Liver (tissue), 8 donors: ENCODE measurements at regions not wholly inside any gene's neighbourhood (a gene's known extent, or its start where the extent isn't known, plus 50 kb on each side); places are given as distances from the start of the nearest gene placed in this dataset.
A peak's percentile ranks its signal among the peaks of the same experiment; 100 is the strongest.

Experiments used
- DNase-seq: peaks from one replicate; pipeline ENCODE4 v3.0.0-alpha.2; 2017; ENCODE audit warnings: low spot score
- H3K27ac ChIP-seq, 2 donors: one replicate each; pipeline ENCODE4 v1.7.0; 2013; ENCODE audit warnings: inconsistent platforms in 2 of 2, low read length in 2 of 2, control low read depth in 1 of 2, low read depth in 1 of 2, mild to moderate bottlenecking in 1 of 2
- H3K27me3 ChIP-seq, 4 donors: one replicate each; pipeline versions ENCODE4 v1.6.1 to v1.7.0; 2013; ENCODE audit warnings: low read length in 3 of 4, inconsistent platforms in 1 of 4, mild to moderate bottlenecking in 1 of 4, moderate library complexity in 1 of 4; ENCODE audit not compliant: control insufficient read depth in 4 of 4, insufficient read depth in 4 of 4
- H3K36me3 ChIP-seq, 4 donors: one replicate each; pipeline versions ENCODE4 v1.6.1 to v1.7.0; 2013; ENCODE audit warnings: low read length in 3 of 4, mild to moderate bottlenecking in 3 of 4, low read depth in 1 of 4, moderate library complexity in 1 of 4; ENCODE audit not compliant: control insufficient read depth in 4 of 4, insufficient read depth in 3 of 4
- H3K4me1 ChIP-seq, 4 donors: one replicate each; pipeline versions ENCODE4 v1.6.1 to v1.7.0; 2013; ENCODE audit warnings: low read length in 3 of 4, mild to moderate bottlenecking in 3 of 4, moderate library complexity in 1 of 4; ENCODE audit not compliant: control insufficient read depth in 4 of 4, insufficient read depth in 4 of 4
- H3K4me3 ChIP-seq, 3 donors: one replicate each; pipeline versions ENCODE4 v1.6.1 to v1.7.0; 2013; ENCODE audit warnings: low read length in 3 of 3, control low read depth in 1 of 3, low read depth in 1 of 3, mild to moderate bottlenecking in 1 of 3
- H3K9ac ChIP-seq, 2 donors: one replicate each; pipeline ENCODE4 v1.7.0; 2013; ENCODE audit warnings: low read length in 2 of 2, mild to moderate bottlenecking in 2 of 2, moderate library complexity in 2 of 2, control low read depth in 1 of 2, low read depth in 1 of 2
- H3K9me3 ChIP-seq, 4 donors: one replicate each; pipeline versions ENCODE4 v1.6.1 to v1.7.0; 2013; ENCODE audit warnings: low read length in 3 of 4; ENCODE audit not compliant: control insufficient read depth in 4 of 4
- EGR1 ChIP-seq, 2 donors: IDR thresholded peaks; 2 replicates each; pipeline ENCODE4 v1.6.1; 2016 to 2018; ENCODE audit warnings: antibody characterized with exemption in 2 of 2, low read depth in 2 of 2
- FOXA2 ChIP-seq: IDR thresholded peaks from 2 replicates; pipeline ENCODE4 v1.6.1; 2016; ENCODE audit warnings: antibody characterized with exemption
- GABPA ChIP-seq, 2 donors: IDR thresholded peaks in 1 of 2; conservative IDR thresholded peaks in 1 of 2; 2 replicates each; pipeline ENCODE4 v1.6.1; 2016; ENCODE audit warnings: antibody characterized with exemption in 2 of 2, mild to moderate bottlenecking in 1 of 2, moderate library complexity in 1 of 2
- HNF4G ChIP-seq: IDR thresholded peaks from 2 replicates; pipeline ENCODE4 v1.6.1; 2016; ENCODE audit warnings: antibody characterized with exemption
- JUND ChIP-seq, 2 donors: IDR thresholded peaks; 2 replicates each; pipeline ENCODE4 v1.6.1; 2016; ENCODE audit warnings: antibody characterized with exemption in 2 of 2
- NR2F2 ChIP-seq: IDR thresholded peaks from 2 replicates; pipeline ENCODE4 v1.6.1; 2016; ENCODE audit warnings: antibody characterized with exemption
- RAD21 ChIP-seq, 2 donors: IDR thresholded peaks; 2 replicates each; pipeline ENCODE4 v1.6.1; 2016; ENCODE audit warnings: antibody characterized with exemption in 2 of 2, mild to moderate bottlenecking in 2 of 2
- RXRA ChIP-seq, 2 donors: IDR thresholded peaks; 2 replicates each; pipeline ENCODE4 v1.6.1; 2017 to 2018; ENCODE audit warnings: antibody characterized with exemption in 2 of 2, mild to moderate bottlenecking in 1 of 2
- SP1 ChIP-seq: IDR thresholded peaks from 2 replicates; pipeline ENCODE4 v1.6.1; 2018; ENCODE audit warnings: antibody characterized with exemption, mild to moderate bottlenecking
- TAF1 ChIP-seq: conservative IDR thresholded peaks from 2 replicates; pipeline ENCODE4 v1.6.1; 2016; ENCODE audit warnings: antibody characterized with exemption, mild to moderate bottlenecking
- YY1 ChIP-seq: IDR thresholded peaks from 2 replicates; pipeline ENCODE4 v1.6.1; 2016; ENCODE audit warnings: antibody characterized with exemption, mild to moderate bottlenecking
- ZBTB33 ChIP-seq: IDR thresholded peaks from 2 replicates; pipeline ENCODE4 v1.6.1; 2016; ENCODE audit warnings: antibody characterized with exemption
- WGBS: extraction: QIAGEN DNeasy Blood & Tissue Kit; methylation state at CpG from one replicate; pipeline ENCODE4 v1.1.7; 2013; 5-methylcytosine and 5-hydroxymethylcytosine counted together
- TF ChIP-seq, protein P1 (sequence below): fragments of 150-350 bp; IDR thresholded peaks from 2 replicates; pipeline ENCODE4 v1.5.1; 2017; ENCODE audit warnings: improper control_type of control experiment, low read depth, low read length; ENCODE audit not compliant: missing input control
- TF ChIP-seq, protein P2 (sequence below): IDR thresholded peaks from 2 replicates; pipeline ENCODE4 v1.6.1; 2016; ENCODE audit warnings: antibody characterized with exemption
- TF ChIP-seq, protein P3 (sequence below): IDR thresholded peaks from 2 replicates; pipeline ENCODE4 v1.6.1; 2016; ENCODE audit warnings: antibody characterized with exemption, mild to moderate bottlenecking
- donor health status: healthy.
- donor health status: healthy.
- donor health status: healthy.
- donor health status: healthy.
- donor health status: healthy.

DNA sequence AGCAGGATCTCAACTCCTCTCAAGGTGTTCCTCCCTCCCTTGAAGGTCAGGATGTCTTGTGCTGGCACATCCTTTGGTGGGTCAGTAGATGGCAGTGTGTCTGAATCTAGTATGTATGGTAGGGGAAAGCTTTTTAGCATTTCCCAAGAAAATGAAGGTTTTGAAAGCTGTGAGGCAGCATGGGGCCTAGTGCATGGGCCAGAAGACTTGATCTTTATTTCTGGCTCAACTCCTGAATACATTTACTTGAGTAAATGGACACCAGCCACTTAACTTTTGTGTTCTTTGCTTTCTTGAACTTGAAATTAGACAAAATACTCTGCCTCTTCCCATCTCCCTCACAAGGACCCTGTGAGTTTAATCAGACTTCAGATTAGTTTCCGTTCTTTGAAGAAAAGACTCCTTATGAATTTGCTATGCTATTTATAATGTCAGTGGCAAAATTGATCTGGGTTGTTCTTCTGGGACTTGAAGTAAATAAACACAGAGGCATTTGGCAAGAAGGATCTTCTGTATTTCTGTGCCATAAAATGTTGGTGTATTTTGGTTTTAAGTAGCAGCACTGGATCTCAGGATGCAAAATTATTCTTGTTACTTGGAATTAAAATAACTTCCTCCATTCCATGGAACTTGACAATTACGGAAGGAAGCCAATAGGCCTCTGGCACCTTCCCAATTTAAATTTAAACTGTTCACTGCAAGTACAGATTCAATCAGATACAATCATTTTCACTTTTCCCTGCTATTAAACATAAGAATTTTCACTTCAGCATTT is 288.8 kb downstream of the CASP12 start:
- no peak for DNase-seq
- 48% methylated on average over 2 of the region's 2 CpGs for WGBS
- no peak overlapping the region for H3K4me3 ChIP-seq
- no peaks in the 10 kb centered on the region for H3K4me1 ChIP-seq
- H3K36me3 ChIP-seq: no peaks in the 10 kb centered on the region
- H3K9ac ChIP-seq: no peak overlapping the region
- TF ChIP-seq EGR1 (IDR thresholded peaks at IDR 0.05; ENCODE audit: low read depth in 2 of 2) (no peak), RAD21 (IDR thresholded peaks at IDR 0.05) (peak; percentile 70 to 77), YY1 (no peak)
- TF ChIP-seq, protein P1, sequence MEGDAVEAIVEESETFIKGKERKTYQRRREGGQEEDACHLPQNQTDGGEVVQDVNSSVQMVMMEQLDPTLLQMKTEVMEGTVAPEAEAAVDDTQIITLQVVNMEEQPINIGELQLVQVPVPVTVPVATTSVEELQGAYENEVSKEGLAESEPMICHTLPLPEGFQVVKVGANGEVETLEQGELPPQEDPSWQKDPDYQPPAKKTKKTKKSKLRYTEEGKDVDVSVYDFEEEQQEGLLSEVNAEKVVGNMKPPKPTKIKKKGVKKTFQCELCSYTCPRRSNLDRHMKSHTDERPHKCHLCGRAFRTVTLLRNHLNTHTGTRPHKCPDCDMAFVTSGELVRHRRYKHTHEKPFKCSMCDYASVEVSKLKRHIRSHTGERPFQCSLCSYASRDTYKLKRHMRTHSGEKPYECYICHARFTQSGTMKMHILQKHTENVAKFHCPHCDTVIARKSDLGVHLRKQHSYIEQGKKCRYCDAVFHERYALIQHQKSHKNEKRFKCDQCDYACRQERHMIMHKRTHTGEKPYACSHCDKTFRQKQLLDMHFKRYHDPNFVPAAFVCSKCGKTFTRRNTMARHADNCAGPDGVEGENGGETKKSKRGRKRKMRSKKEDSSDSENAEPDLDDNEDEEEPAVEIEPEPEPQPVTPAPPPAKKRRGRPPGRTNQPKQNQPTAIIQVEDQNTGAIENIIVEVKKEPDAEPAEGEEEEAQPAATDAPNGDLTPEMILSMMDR: peak; percentile 38
- no peaks in the 10 kb centered on the region for H3K27me3 ChIP-seq
- no peaks in the 10 kb centered on the region for H3K9me3 ChIP-seq
- no peak overlapping the region for H3K27ac ChIP-seq

GRCh38 chr11:104602643-104603042 is 295.6 kb downstream of the CASP12 start:
- Histone ChIP-seq H3K9ac (no peak overlapping the region), H3K27ac (no peak overlapping the region), H3K36me3 (no peaks in the 10 kb centered on the region), H3K9me3 (peaks cover 0 to 2% (median 0%) of the 10 kb centered on the region in 4 donors), H3K4me1 (no peaks in the 10 kb centered on the region), H3K4me3 (no peak overlapping the region), H3K27me3 (no peaks in the 10 kb centered on the region)
- TF ChIP-seq NR2F2: no peak
- TF ChIP-seq SP1: no peak
- TF ChIP-seq GABPA (IDR thresholded peaks at IDR 0.05 in 1 of 2, conservative IDR thresholded peaks at IDR 0.05 in 1 of 2): no peak
- TF ChIP-seq RXRA (IDR thresholded peaks at IDR 0.05): no peak
- no peak for TF ChIP-seq TAF1
- no peak for TF ChIP-seq EGR1 (IDR thresholded peaks at IDR 0.05; ENCODE audit: low read depth in 2 of 2)
- no peak for TF ChIP-seq FOXA2
- TF ChIP-seq JUND (IDR thresholded peaks at IDR 0.05): no peak
- TF ChIP-seq, protein P2, sequence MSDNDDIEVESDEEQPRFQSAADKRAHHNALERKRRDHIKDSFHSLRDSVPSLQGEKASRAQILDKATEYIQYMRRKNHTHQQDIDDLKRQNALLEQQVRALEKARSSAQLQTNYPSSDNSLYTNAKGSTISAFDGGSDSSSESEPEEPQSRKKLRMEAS: no peak
- TF ChIP-seq HNF4G: no peak
- DNase-seq: no peak
- 83% methylated on average over 4 of the region's 4 CpGs for WGBS

DNA sequence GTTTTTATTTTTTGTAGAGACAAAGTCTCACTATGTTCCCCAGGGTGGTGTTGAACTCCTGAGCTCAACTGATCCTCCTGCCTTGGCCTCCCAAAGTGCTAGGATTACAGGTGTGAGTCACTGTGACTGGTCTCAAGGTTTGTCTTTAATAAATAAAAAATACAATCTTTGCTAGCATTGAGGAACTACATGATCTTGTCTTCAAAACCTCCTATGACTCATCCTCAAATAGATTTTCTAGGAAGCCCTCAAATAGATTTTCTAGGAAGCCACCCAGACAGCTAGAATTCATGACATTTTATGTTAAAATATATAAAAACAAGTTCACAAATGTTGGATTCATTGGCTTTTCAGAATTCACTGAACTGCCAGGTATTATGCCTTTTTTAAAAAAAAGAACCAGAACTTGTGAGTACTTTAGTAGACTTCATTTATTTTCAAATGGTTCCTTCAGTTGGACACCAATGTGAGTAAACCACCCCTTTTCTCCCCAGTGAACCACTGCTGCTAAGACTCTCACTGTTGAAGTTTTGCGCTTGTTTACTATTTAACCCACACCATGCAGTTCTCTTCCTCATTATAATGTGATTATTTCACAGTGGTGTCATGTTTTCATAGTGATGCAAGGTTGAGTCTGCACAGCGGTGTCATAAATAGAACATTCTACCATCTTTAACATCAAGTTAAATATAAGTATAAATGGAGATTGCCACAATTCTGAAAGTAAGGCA is 303.9 kb downstream of the CASP12 start:
- H3K9me3 ChIP-seq: no peaks in the 10 kb centered on the region
- H3K27me3 ChIP-seq: no peaks in the 10 kb centered on the region
- H3K4me3 ChIP-seq: no peak overlapping the region
- H3K27ac ChIP-seq: no peak overlapping the region
- H3K36me3 ChIP-seq: no peaks in the 10 kb centered on the region
- no peak for DNase-seq
- no peaks in the 10 kb centered on the region for H3K4me1 ChIP-seq
- no peak overlapping the region for H3K9ac ChIP-seq
- WGBS: 88% methylated on average over 2 of the region's 2 CpGs
- TF ChIP-seq, protein P1: no peak
- TF ChIP-seq, protein P3, sequence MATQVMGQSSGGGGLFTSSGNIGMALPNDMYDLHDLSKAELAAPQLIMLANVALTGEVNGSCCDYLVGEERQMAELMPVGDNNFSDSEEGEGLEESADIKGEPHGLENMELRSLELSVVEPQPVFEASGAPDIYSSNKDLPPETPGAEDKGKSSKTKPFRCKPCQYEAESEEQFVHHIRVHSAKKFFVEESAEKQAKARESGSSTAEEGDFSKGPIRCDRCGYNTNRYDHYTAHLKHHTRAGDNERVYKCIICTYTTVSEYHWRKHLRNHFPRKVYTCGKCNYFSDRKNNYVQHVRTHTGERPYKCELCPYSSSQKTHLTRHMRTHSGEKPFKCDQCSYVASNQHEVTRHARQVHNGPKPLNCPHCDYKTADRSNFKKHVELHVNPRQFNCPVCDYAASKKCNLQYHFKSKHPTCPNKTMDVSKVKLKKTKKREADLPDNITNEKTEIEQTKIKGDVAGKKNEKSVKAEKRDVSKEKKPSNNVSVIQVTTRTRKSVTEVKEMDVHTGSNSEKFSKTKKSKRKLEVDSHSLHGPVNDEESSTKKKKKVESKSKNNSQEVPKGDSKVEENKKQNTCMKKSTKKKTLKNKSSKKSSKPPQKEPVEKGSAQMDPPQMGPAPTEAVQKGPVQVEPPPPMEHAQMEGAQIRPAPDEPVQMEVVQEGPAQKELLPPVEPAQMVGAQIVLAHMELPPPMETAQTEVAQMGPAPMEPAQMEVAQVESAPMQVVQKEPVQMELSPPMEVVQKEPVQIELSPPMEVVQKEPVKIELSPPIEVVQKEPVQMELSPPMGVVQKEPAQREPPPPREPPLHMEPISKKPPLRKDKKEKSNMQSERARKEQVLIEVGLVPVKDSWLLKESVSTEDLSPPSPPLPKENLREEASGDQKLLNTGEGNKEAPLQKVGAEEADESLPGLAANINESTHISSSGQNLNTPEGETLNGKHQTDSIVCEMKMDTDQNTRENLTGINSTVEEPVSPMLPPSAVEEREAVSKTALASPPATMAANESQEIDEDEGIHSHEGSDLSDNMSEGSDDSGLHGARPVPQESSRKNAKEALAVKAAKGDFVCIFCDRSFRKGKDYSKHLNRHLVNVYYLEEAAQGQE: no peak
- TF ChIP-seq ZBTB33: no peak
- no peak for TF ChIP-seq FOXA2
